22Rv1 (cell line): ENCODE measurements at regions not wholly inside any gene's neighbourhood (a gene's known extent, or its start where the extent isn't known, plus 50 kb on each side); places are given as distances from the start of the nearest gene placed in this dataset.

Experiments
- ZFX ChIP-seq: fragments of 450-650 bp; IDR thresholded peaks from 2 replicates; pipeline ENCODE4 v1.6.1; 2017; ENCODE audit warnings: antibody characterized with exemption, borderline replicate concordance
- TF ChIP-seq, protein P1 (sequence below): fragments of 450-650 bp; IDR thresholded peaks from 2 replicates; pipeline ENCODE4 v1.5.1; 2017; ENCODE audit warnings: mild to moderate bottlenecking

DNA sequence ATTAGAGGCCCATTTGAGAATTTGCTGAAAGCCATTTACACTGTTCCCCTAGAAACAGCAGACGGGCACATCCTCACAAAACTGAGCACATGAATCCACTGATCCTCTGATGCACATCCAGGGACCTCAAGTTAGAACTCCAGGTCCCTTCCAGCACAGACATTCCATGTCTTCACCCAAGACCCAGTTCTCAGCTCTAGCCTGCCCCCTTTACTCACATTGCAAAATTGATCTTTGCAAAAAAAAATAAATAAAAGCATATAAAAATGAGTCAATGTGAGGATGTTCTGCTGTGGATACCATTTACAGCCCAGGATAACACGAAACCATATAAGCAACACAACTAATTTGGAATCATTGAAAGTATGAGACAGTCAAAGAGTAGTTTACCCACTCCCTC, 458.2 kb upstream of the JARID2 start:
- TF ChIP-seq, protein P1, sequence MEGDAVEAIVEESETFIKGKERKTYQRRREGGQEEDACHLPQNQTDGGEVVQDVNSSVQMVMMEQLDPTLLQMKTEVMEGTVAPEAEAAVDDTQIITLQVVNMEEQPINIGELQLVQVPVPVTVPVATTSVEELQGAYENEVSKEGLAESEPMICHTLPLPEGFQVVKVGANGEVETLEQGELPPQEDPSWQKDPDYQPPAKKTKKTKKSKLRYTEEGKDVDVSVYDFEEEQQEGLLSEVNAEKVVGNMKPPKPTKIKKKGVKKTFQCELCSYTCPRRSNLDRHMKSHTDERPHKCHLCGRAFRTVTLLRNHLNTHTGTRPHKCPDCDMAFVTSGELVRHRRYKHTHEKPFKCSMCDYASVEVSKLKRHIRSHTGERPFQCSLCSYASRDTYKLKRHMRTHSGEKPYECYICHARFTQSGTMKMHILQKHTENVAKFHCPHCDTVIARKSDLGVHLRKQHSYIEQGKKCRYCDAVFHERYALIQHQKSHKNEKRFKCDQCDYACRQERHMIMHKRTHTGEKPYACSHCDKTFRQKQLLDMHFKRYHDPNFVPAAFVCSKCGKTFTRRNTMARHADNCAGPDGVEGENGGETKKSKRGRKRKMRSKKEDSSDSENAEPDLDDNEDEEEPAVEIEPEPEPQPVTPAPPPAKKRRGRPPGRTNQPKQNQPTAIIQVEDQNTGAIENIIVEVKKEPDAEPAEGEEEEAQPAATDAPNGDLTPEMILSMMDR = no peak
- TF ChIP-seq ZFX = no peak
